OCI-LY7 (cell line): ENCODE measurements at regions not wholly inside any gene's neighbourhood (a gene's known extent, or its start where the extent isn't known, plus 50 kb on each side); places are given as distances from the start of the nearest gene placed in this dataset.

Source experiments
- BruUV-seq: library from RNA; stranded (reverse); fragments of 400-500 nt; replicated peaks from 2 replicates; lab custom pipeline; 2021; lab: Mats Ljungman, UMichigan
- CTCF ChIA-PET: fragments of 300-600 bp; sonication (Branson Sonifier 250); formaldehyde crosslinking; loops from one replicate; lab custom pipeline; 2022; ENCODE audit warnings: antibody characterized with exemption; ENCODE audit not compliant: unreplicated experiment; lab: Charles Lee
- POLR2A ChIA-PET: fragments of 300-600 bp; sonication (Branson Sonifier 250); formaldehyde crosslinking; loops from one replicate; lab custom pipeline; 2022; ENCODE audit warnings: antibody characterized with exemption; lab: Charles Lee
- DNase-seq: peaks from one replicate; pipeline ENCODE4 v3.0.0-alpha.2; 2015; ENCODE audit warnings: low spot score
- H2AFZ ChIP-seq: fragments of 200-600 bp; sonication (generic), shearing (Covaris generic); 2 replicates; pipeline ENCODE4 v1.6.1; 2014; ENCODE audit warnings: mild to moderate bottlenecking, antibody characterized with exemption, low read length, moderate library complexity
- H3K27ac ChIP-seq: fragments of 200-600 bp; sonication (generic); 2 replicates; pipeline ENCODE4 v1.5.1; 2014; ENCODE audit warnings: mixed run types, low read depth, mild to moderate bottlenecking, moderate library complexity, low read length, inconsistent platforms; ENCODE audit not compliant: poor library complexity, severe bottlenecking
- H3K36me3 ChIP-seq: fragments of 200-600 bp; sonication (generic); 2 replicates; pipeline ENCODE4 v1.6.1; 2014; ENCODE audit warnings: mild to moderate bottlenecking, antibody characterized with exemption, low read length, moderate library complexity, mixed read lengths; ENCODE audit not compliant: insufficient read depth
- H3K4me1 ChIP-seq: fragments of 200-600 bp; sonication (generic); 2 replicates; pipeline ENCODE4 v1.5.1; 2014; ENCODE audit warnings: mild to moderate bottlenecking, low read length; ENCODE audit not compliant: insufficient read depth, poor library complexity, severe bottlenecking
- H3K4me2 ChIP-seq: fragments of 200-600 bp; sonication (generic); 2 replicates; pipeline ENCODE4 v1.6.1; 2014; ENCODE audit warnings: mild to moderate bottlenecking, low read length
- H3K4me3 ChIP-seq: fragments of 200-600 bp; sonication (generic); 2 replicates; pipeline ENCODE4 v1.5.1; 2014; ENCODE audit warnings: mild to moderate bottlenecking, low read depth, low read length; ENCODE audit not compliant: poor library complexity, severe bottlenecking
- H3K79me2 ChIP-seq: fragments of 200-600 bp; sonication (generic); 2 replicates; pipeline ENCODE4 v1.6.1; 2016; ENCODE audit warnings: low read depth, mild to moderate bottlenecking, low read length, moderate library complexity, mixed read lengths; ENCODE audit not compliant: insufficient read depth
- H3K9me2 ChIP-seq: fragments of 200-600 bp; sonication (generic); 2 replicates; pipeline ENCODE4 v1.6.1; 2016; ENCODE audit warnings: mild to moderate bottlenecking, low read length, mixed read lengths; ENCODE audit not compliant: insufficient read depth
- H3K9me3 ChIP-seq: fragments of 200-600 bp; sonication (generic); 2 replicates; pipeline ENCODE4 v1.6.1; 2014; ENCODE audit warnings: mild to moderate bottlenecking, mixed run types, low read length, mixed read lengths
- H4K20me1 ChIP-seq: fragments of 200-600 bp; sonication (generic); 2 replicates; pipeline ENCODE4 v1.6.1; 2014; ENCODE audit warnings: mild to moderate bottlenecking, antibody characterized with exemption, low read length, moderate library complexity, mixed read lengths; ENCODE audit not compliant: insufficient read depth
- EZH2phosphoT487 ChIP-seq: fragments of 200-600 bp; sonication (generic); IDR thresholded peaks from 2 replicates; pipeline ENCODE4 v1.6.1; 2018; ENCODE audit warnings: low read depth, borderline replicate concordance, mild to moderate bottlenecking, mixed run types, antibody characterized with exemption, low read length, moderate library complexity, mixed read lengths
- intact Hi-C: fragments of 100-400 bp; cut with micrococcal nuclease; formaldehyde crosslinking; loops from one replicate; pipeline ENCODE4 v1.10.0; 2022; ENCODE audit not compliant: unreplicated experiment
- TF ChIP-seq, protein P1 (sequence below): fragments of 200-600 bp; sonication (generic); conservative IDR thresholded peaks from 2 replicates; pipeline ENCODE4 v1.5.1; 2014; ENCODE audit warnings: mild to moderate bottlenecking, antibody characterized with exemption, low read length, moderate library complexity, mixed read lengths

DNA sequence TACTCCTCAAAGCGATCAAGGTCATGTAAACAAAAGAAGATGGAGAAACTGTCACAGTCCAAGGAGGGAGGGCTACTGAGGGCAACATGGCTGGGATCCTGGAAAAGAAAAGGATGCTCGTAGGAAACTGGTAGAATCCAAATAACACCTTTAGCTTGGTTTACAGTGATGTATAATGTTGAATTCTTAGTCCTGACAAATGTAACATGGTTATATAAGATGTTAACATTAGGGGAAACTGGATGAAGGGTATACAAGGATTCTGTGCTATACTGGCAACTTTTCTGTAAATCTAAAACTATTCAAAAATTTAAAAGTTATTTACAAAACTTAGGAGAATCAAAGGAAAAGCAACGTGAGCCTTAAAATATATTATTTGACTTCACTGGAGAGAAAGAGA lies 257.0 kb downstream of the TTC32 start:
- Histone ChIP-seq H4K20me1 (no peaks in the 10 kb centered on the region), H2AFZ (no peak overlapping the region), H3K36me3 (no peaks in the 10 kb centered on the region), H3K9me2 (no peaks in the 10 kb centered on the region), H3K27ac (no peak overlapping the region), H3K4me1 (no peaks in the 10 kb centered on the region), H3K9me3 (no peaks in the 10 kb centered on the region), H3K79me2 (no peaks in the 10 kb centered on the region), H3K4me2 (no peak overlapping the region), H3K4me3 (no peak overlapping the region)
- TF ChIP-seq EZH2phosphoT487: no peak
- TF ChIP-seq, protein P1, sequence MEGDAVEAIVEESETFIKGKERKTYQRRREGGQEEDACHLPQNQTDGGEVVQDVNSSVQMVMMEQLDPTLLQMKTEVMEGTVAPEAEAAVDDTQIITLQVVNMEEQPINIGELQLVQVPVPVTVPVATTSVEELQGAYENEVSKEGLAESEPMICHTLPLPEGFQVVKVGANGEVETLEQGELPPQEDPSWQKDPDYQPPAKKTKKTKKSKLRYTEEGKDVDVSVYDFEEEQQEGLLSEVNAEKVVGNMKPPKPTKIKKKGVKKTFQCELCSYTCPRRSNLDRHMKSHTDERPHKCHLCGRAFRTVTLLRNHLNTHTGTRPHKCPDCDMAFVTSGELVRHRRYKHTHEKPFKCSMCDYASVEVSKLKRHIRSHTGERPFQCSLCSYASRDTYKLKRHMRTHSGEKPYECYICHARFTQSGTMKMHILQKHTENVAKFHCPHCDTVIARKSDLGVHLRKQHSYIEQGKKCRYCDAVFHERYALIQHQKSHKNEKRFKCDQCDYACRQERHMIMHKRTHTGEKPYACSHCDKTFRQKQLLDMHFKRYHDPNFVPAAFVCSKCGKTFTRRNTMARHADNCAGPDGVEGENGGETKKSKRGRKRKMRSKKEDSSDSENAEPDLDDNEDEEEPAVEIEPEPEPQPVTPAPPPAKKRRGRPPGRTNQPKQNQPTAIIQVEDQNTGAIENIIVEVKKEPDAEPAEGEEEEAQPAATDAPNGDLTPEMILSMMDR: no peak
- POLR2A ChIA-PET: no interaction called here
- no TSS peak for BruUV-seq
- CTCF ChIA-PET: no interaction called here
- intact Hi-C loops: no loop called here
- DNase-seq: no peak

DNA sequence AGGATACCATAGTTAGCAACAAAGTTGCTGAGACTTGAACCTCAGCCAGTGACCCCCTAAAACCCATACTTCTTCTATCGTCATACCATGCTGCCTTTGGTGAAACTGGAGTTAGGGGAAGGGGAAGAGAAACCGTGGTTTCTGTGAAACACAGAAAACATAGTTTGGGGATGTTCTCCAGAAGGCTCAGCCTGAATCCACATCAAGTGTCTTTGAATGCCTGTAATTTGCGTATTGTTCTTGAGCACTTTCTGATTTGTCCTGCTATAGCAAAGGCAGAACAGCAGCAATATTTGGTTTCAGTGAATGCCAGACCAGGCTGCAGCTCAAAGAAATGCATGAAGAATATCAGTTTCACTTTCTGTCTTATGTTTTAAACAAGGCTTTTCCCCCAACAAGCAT lies 258.7 kb downstream of the TTC32 start:
- Histone ChIP-seq H4K20me1 (no peaks in the 10 kb centered on the region), H3K27ac (no peak overlapping the region), H3K4me1 (no peaks in the 10 kb centered on the region), H2AFZ (no peak overlapping the region), H3K36me3 (no peaks in the 10 kb centered on the region), H3K4me3 (no peak overlapping the region), H3K9me2 (no peaks in the 10 kb centered on the region), H3K79me2 (no peaks in the 10 kb centered on the region), H3K4me2 (no peak overlapping the region), H3K9me3 (no peaks in the 10 kb centered on the region)
- POLR2A ChIA-PET: interaction anchor here (1.2 kb wide), 1 partner anchor 148 kb away, joined by 3 read pairs; no protein-coding TSS in a partner anchor
- intact Hi-C loops: no loop called here
- CTCF ChIA-PET: no interaction called here
- TF ChIP-seq, protein P1: no peak
- no peak for TF ChIP-seq EZH2phosphoT487
- no TSS peak for BruUV-seq
- no peak for DNase-seq

DNA sequence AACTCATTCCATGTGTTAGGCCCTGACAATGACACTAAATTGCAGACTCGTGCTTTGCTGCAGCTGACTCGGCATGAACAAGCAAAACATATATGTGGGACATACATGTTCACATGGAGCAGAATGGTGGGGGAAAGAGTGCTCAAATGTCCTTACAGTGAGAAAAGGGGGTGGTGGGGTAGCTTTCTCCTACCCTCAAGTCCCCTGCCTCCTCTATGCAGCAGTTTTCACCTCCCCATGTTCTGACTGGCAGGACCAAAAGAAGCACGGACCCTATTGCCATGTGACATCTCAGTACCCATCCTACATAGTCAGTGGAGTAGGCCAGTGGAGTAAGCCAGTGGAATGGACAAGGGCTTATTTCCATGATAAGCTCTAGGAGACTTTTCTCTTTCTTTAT lies 259.3 kb downstream of the TTC32 start:
- H3K27ac ChIP-seq: no peak overlapping the region
- H3K36me3 ChIP-seq: no peaks in the 10 kb centered on the region
- H4K20me1 ChIP-seq: no peaks in the 10 kb centered on the region
- CTCF ChIA-PET: no interaction called here
- POLR2A ChIA-PET: interaction anchor here (1.2 kb wide), 1 partner anchor 147 kb away, joined by 3 read pairs; no protein-coding TSS in a partner anchor
- no peaks in the 10 kb centered on the region for H3K9me2 ChIP-seq
- no peak for TF ChIP-seq EZH2phosphoT487
- TF ChIP-seq, protein P1: no peak
- DNase-seq: no peak
- H3K9me3 ChIP-seq: no peaks in the 10 kb centered on the region
- H2AFZ ChIP-seq: no peak overlapping the region
- no peaks in the 10 kb centered on the region for H3K79me2 ChIP-seq
- no peak overlapping the region for H3K4me3 ChIP-seq
- H3K4me1 ChIP-seq: no peaks in the 10 kb centered on the region
- intact Hi-C loops: no loop called here
- no peak overlapping the region for H3K4me2 ChIP-seq
- no TSS peak for BruUV-seq
